ENCODE measurements at regions not wholly inside any gene's neighbourhood (a gene's known extent, or its start where the extent isn't known, plus 50 kb on each side); places are given as distances from the start of the nearest gene placed in this dataset.
"Not testable (repeated sequence)": the region's sequence is repeated elsewhere in the genome, so short reads cannot be mapped to it uniquely, and the experiment has no call there.

DNA sequence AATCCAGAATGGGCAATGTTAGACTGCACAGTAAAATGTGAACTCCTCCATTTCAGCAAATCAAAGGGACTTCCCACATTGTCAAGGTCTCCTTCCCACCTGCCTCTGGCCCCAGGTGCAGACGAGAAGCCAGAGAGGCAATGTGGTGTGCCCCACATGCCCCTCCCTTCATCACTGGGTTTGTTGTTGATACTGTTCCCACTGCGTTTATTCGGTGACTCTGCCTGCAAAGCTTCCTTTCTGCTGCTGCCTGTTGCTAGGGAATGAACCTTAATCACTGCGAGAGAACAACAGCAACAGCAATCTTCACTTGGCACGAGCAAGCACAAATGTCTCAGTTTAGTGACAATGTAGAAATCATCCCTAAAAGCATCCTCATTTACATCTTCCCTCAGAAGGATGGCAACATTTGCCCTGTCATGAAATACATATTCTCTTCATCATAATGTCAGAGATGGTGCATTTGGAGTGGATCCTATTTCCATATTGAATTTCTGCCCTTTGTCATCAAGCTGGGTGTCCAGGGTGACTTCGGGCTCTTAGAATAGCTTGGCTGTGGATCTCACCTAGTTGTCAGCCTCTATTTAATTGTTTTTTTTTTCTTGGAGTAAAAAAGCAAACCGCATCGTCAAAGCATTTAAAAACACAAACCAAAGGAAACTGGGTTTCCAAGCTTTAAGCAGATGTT lies 322.2 kb downstream of the BCL2L11 start:
- H3K27me3 Mint-ChIP-seq (ENCODE audit: low read depth); H3K27ac Mint-ChIP-seq (ENCODE audit: unreplicated experiment); DNase-seq (ENCODE audit: low read depth, low spot score); H3K4me3 Mint-ChIP-seq; H3K36me3 Mint-ChIP-seq (ENCODE audit: low read depth); H3K9me3 Mint-ChIP-seq; H3K4me1 Mint-ChIP-seq: not testable (repeated sequence)

DNA sequence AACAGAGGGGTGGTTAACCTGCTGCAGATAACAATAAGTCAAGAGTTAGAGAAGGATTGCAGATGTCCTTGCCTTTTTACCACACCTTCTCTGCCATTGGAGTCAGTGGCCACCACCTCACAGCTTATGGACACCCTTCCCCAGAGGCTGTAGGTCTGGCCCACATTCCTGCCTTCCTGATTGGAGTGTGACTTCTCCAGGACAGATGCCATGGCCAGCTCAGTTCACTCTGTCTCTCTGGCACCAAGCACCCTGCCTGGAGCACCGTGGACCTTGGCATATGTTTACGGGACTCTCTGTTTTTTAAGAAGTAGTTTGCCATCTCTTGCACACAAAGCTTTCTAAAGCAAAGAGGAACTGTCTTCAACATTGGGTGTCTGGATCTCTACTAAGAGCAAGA lies 323.8 kb downstream of the BCL2L11 start:
- not testable (repeated sequence) for DNase-seq (ENCODE audit: low read depth, low spot score); H3K36me3 Mint-ChIP-seq (ENCODE audit: low read depth); H3K27ac Mint-ChIP-seq (ENCODE audit: unreplicated experiment); H3K27me3 Mint-ChIP-seq (ENCODE audit: low read depth); H3K4me1 Mint-ChIP-seq; H3K4me3 Mint-ChIP-seq; H3K9me3 Mint-ChIP-seq

DNA sequence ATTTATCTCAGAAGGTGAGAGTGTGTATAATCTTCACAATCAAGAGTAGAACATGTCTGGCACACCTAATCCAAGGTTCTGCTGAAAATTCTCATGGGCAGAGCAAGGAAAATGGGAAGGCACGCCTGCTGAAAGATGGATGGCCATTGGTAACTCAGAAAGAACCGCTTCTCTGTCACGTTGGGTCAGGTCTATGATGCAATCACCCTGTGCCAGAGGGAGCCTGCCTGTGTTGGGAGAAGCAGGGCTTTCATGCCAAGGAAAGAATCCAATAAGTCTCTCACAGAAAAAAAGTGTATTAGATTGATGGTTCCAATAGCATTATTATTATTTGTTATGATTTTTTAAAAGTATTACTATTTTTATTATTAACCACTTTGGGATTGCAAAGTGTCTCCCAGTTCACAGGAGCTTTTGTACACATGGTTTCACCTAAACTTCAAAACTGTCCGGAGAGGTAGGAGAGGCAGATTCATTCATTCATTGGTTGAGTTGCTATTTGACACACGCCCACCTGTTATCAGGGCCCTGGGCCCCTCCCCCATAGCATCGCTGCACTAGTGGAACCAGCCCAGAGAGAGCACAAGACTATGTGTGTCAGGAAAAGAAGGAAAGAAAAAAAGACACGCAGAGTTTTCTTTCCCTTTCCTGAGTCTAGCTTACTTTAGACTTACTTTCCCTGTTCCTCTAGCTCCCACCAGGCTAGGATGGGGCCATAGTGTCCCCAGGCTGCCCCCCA lies 324.6 kb downstream of the BCL2L11 start:
- H3K27ac Mint-ChIP-seq (ENCODE audit: unreplicated experiment); H3K4me1 Mint-ChIP-seq; H3K36me3 Mint-ChIP-seq (ENCODE audit: low read depth); DNase-seq (ENCODE audit: low read depth, low spot score); H3K27me3 Mint-ChIP-seq (ENCODE audit: low read depth); H3K9me3 Mint-ChIP-seq; H3K4me3 Mint-ChIP-seq: not testable (repeated sequence)

DNA sequence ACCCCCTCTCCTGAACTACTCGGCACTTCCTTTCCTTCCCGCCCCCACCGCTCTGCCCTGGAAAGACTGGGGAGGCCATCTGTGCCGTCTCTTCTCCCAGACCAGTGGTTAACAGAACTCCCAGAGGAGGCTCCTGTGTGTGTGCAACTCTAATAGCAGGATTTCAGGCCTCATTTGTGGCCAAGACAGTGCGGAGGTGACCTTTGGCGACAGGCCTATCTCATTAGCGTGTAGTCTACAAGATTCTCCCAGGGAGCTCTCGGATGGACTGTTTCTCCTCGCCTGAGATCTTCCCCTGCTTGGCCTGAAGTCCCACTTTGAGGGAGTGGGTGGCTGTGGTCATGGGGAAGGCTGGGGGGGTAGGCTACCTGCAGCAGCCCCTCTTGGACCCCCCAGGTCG lies 325.2 kb downstream of the BCL2L11 start:
- H3K9me3 Mint-ChIP-seq; DNase-seq (ENCODE audit: low read depth, low spot score); H3K27me3 Mint-ChIP-seq (ENCODE audit: low read depth); H3K36me3 Mint-ChIP-seq (ENCODE audit: low read depth); H3K27ac Mint-ChIP-seq (ENCODE audit: unreplicated experiment); H3K4me3 Mint-ChIP-seq; H3K4me1 Mint-ChIP-seq: not testable (repeated sequence)

DNA sequence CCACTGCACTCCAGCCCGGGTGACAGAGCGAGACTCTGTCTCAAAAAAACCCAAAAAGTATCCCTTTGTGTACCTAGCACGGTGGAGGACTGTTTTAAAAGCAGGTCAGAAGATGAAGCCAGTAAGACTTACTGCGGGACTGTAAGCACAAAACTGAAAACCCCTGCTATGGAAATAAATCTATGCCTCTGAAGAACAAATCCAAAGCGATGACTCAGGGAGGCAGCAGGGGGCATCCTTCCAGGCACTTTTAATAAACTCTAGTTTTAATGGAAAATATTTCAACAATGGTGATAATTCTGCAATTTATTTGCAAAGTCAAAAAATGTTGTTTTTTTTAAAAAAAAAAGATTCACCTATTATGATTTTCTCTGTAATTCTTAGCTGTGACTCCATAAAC lies 326.8 kb downstream of the BCL2L11 start:
- not testable (repeated sequence) for H3K27ac Mint-ChIP-seq (ENCODE audit: unreplicated experiment); H3K4me3 Mint-ChIP-seq; H3K4me1 Mint-ChIP-seq; H3K27me3 Mint-ChIP-seq (ENCODE audit: low read depth); H3K9me3 Mint-ChIP-seq; DNase-seq (ENCODE audit: low read depth, low spot score); H3K36me3 Mint-ChIP-seq (ENCODE audit: low read depth)
- TF ChIP-seq, protein P1, sequence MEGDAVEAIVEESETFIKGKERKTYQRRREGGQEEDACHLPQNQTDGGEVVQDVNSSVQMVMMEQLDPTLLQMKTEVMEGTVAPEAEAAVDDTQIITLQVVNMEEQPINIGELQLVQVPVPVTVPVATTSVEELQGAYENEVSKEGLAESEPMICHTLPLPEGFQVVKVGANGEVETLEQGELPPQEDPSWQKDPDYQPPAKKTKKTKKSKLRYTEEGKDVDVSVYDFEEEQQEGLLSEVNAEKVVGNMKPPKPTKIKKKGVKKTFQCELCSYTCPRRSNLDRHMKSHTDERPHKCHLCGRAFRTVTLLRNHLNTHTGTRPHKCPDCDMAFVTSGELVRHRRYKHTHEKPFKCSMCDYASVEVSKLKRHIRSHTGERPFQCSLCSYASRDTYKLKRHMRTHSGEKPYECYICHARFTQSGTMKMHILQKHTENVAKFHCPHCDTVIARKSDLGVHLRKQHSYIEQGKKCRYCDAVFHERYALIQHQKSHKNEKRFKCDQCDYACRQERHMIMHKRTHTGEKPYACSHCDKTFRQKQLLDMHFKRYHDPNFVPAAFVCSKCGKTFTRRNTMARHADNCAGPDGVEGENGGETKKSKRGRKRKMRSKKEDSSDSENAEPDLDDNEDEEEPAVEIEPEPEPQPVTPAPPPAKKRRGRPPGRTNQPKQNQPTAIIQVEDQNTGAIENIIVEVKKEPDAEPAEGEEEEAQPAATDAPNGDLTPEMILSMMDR (conservative IDR thresholded peaks at IDR 0.05), result peak; percentile 29

DNA sequence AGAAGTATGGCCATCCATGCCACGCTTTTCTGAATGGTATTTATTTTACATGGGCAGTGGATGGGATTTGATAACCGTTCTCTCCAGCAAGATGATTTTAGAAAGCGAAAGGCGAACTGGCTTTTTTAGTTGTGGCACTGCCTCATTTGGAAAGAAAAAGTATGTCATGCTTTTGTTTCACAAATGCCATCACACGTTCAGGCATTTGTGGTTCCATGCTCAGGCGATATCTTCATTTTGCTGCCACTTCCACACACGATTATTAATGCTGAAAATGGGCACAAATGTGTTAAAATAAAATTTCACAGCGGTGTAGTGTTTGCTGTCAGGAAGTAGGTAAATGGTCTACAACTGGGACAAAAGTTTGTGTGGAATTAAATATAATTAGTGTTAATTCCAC lies 328.1 kb downstream of the BCL2L11 start:
- H3K4me3 Mint-ChIP-seq; H3K4me1 Mint-ChIP-seq; DNase-seq (ENCODE audit: low read depth, low spot score); H3K9me3 Mint-ChIP-seq; H3K27ac Mint-ChIP-seq (ENCODE audit: unreplicated experiment); H3K36me3 Mint-ChIP-seq (ENCODE audit: low read depth); H3K27me3 Mint-ChIP-seq (ENCODE audit: low read depth): not testable (repeated sequence)

DNA sequence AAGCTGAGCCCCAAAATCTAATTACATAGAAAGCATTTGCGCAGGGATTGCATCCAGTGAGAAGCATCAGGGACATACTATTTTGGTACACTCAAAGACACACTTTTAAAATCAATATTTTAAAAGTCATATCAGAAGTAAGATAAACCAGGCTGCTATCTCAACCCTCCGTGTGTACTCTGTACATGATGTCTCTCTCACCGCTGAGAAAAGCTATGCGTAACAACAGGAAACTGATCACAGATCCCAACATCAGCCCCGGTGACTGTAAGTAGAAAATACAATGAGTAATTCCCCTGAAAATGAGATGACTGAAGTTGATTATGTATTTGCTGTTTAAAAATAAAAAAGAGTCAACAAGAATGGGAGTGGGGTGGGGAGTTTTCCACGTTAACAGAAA lies 329.8 kb downstream of the BCL2L11 start:
- H3K9me3 Mint-ChIP-seq, result not testable (repeated sequence)

DNA sequence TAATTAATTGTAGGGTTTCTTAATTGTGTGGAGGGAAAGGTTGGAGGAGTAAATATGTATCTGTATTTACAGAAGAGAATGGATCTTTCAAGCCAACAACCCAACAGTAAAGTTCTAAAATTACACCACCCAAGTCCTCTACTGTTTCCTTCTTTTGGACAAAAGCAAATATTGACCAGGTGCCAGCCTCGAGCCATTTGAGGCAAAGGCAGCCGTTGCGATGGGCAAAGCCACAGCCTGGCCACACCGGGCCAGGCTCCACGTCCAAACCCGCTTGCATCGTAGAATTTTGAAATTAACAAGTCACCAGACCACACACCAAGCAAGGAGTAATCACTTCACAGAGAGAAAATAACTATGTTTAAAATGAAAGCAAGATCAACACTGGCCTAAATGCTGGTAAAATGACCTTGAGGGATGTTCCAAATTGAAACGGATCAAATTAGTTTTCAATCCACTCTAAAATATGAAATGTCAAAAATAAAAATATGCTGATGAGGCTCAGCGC lies 331.0 kb downstream of the BCL2L11 start:
- not testable (repeated sequence) for DNase-seq (ENCODE audit: low read depth, low spot score); H3K27ac Mint-ChIP-seq (ENCODE audit: unreplicated experiment); H3K4me1 Mint-ChIP-seq; H3K9me3 Mint-ChIP-seq; H3K4me3 Mint-ChIP-seq; H3K27me3 Mint-ChIP-seq (ENCODE audit: low read depth); H3K36me3 Mint-ChIP-seq (ENCODE audit: low read depth)

More for the DNA sequence above, 329.8 kb downstream of the BCL2L11 start:
- not testable (repeated sequence) for H3K36me3 Mint-ChIP-seq (ENCODE audit: low read depth); DNase-seq (ENCODE audit: low read depth, low spot score); H3K27me3 Mint-ChIP-seq (ENCODE audit: low read depth); H3K4me3 Mint-ChIP-seq; H3K4me1 Mint-ChIP-seq; H3K27ac Mint-ChIP-seq (ENCODE audit: unreplicated experiment)

DNA sequence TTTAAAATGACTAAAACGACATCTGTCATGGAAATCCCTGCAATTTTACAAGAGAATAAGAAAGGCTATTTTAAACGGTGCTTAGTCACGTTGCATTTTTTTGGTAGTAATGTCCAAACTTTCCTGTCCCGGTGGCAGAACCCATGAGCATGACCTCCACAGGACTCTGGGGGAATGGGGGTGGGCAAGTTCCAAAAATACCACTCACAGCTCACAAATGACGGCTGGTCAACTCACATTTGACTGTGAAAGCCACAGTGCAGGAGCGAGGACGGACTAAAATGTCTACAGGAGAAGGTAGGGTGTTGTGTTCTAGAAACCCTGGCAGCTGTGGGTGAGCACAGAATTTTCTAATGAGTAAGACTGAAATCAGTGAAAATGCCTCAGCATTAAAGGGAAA lies 331.5 kb downstream of the BCL2L11 start:
- not testable (repeated sequence) for H3K9me3 Mint-ChIP-seq; H3K36me3 Mint-ChIP-seq (ENCODE audit: low read depth); H3K27ac Mint-ChIP-seq (ENCODE audit: unreplicated experiment); H3K4me1 Mint-ChIP-seq; H3K27me3 Mint-ChIP-seq (ENCODE audit: low read depth); H3K4me3 Mint-ChIP-seq; DNase-seq (ENCODE audit: low read depth, low spot score)

DNA sequence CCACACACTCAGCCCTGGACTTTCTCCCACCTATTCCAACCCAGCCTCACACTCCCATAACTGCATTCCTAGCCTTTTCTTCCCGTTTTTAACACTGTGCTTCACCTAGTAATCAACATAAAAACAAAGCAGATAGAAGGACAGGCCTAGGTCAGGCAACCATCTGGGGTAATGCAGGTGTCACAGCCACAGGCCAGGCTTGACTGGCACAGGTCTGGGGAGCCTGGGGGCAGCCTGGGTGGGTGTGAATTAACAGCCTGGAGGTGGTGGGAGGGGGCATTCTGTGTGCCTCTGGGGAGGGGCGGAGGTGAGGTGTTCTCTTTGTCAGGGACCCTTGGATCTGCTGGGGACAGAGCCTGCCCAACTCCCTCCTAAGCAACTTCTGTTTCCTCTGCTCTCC lies 332.6 kb downstream of the BCL2L11 start:
- not testable (repeated sequence) for DNase-seq (ENCODE audit: low read depth, low spot score); H3K36me3 Mint-ChIP-seq (ENCODE audit: low read depth); H3K4me3 Mint-ChIP-seq; H3K27ac Mint-ChIP-seq (ENCODE audit: unreplicated experiment); H3K4me1 Mint-ChIP-seq; H3K27me3 Mint-ChIP-seq (ENCODE audit: low read depth); H3K9me3 Mint-ChIP-seq

DNA sequence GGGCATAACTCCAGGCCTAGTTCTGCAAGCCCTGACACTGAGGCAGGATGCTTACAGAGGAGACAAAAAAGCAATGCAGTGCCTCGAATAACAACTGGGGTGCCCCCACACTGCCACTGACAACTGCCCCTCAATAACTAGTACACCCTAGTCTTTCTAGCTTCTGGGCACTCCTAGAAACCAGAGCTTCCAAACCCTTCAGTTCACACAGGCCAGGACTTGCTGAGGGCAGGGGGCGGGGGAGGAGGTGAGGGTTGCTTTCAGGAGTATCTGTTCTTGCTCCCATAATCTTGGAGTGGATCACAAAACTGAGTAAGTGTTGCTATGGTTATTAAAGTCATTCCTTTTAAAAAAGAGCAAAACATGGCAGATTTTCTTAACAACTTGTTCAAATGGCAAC lies 333.1 kb downstream of the BCL2L11 start:
- not testable (repeated sequence) for H3K9me3 Mint-ChIP-seq; H3K27me3 Mint-ChIP-seq (ENCODE audit: low read depth); H3K4me1 Mint-ChIP-seq; H3K36me3 Mint-ChIP-seq (ENCODE audit: low read depth); DNase-seq (ENCODE audit: low read depth, low spot score); H3K4me3 Mint-ChIP-seq; H3K27ac Mint-ChIP-seq (ENCODE audit: unreplicated experiment)

Measured in neural crest cell (in vitro differentiated cells).